ENCODE measurements at regions not wholly inside any gene's neighbourhood (a gene's known extent, or its start where the extent isn't known, plus 50 kb on each side); places are given as distances from the start of the nearest gene placed in this dataset.

GRCh38 chr9:80498001-80498555, 926.3 kb downstream of the TLE4 start:
- no peaks in the 10 kb centered on the region for H3K79me2 ChIP-seq (ENCODE audit: control insufficient read depth in 1 of 2, insufficient read depth in 2 of 2, low read length in 2 of 2)
- H3K9ac ChIP-seq (replicated peaks in 1 of 4; ENCODE audit: extremely low read depth in 1 of 4, low read depth in 3 of 4, low read length in 3 of 4) = no peak overlapping the region
- no peak overlapping the region for H2BK20ac ChIP-seq (ENCODE audit: low read length)
- 88% methylated on average over 6 of the region's 6 CpGs; no CpG with 5 or more reads in 1 of the 2 experiments for WGBS, 2 experiments (ENCODE audit: extremely low coverage in 1 of 2, insufficient coverage in 1 of 2, insufficient read length in 1 of 2, insufficient replicate concordance in 2 of 2, low coverage in 1 of 2, low lambda C conversion rate in 2 of 2, missing lambda C conversion rate in 1 of 2)
- H3K4me2 ChIP-seq (ENCODE audit: insufficient read depth in 1 of 2, low read depth in 2 of 2, low read length in 2 of 2) = no peak overlapping the region
- H2BK5ac ChIP-seq (ENCODE audit: low read depth, low read length) = no peak overlapping the region
- FAIRE-seq = no peak
- TF ChIP-seq BCL11A (IDR thresholded peaks at IDR 0.05; ENCODE audit: low read depth in 2 of 2, low read length in 2 of 2) (no peak), CREB1 (IDR thresholded peaks at IDR 0.05) (no peak), ATF2 (IDR thresholded peaks at IDR 0.05; ENCODE audit: low read length) (no peak), CBX8 (IDR thresholded peaks at IDR 0.05; ENCODE audit: borderline replicate concordance, low read depth, low read length) (no peak), KDM1A (IDR thresholded peaks at IDR 0.05; ENCODE audit: borderline replicate concordance, low read length) (no peak)
- no peaks in the 10 kb centered on the region for H3K27me3 ChIP-seq (replicated peaks in 1 of 4; ENCODE audit: control insufficient read depth in 3 of 4, extremely low read depth in 1 of 4, insufficient read depth in 3 of 4, low read length in 3 of 4)
- H4K91ac ChIP-seq (replicated peaks; ENCODE audit: insufficient read length, low read length) = no peak overlapping the region
- H4K20me1 ChIP-seq (replicated peaks in 1 of 2; ENCODE audit: control insufficient read depth in 1 of 2, insufficient read depth in 2 of 2, low read length in 2 of 2) = no peaks in the 10 kb centered on the region
- no peak overlapping the region for H2AK5ac ChIP-seq (ENCODE audit: low read depth, low read length)
- no peak overlapping the region for H3K4me3 ChIP-seq (ENCODE audit: extremely low read depth in 1 of 4, insufficient read depth in 2 of 4, low read depth in 3 of 4, low read length in 4 of 4)
- no peaks in the 10 kb centered on the region for H3K79me1 ChIP-seq (ENCODE audit: low read depth, low read length)
- no peak overlapping the region for H3K56ac ChIP-seq (replicated peaks; ENCODE audit: insufficient read length, low read depth, low read length)
- no peak overlapping the region for H3K23ac ChIP-seq (ENCODE audit: insufficient read length)
- no peak for DNase-seq (ENCODE audit: low read depth in 1 of 2, low spot score in 2 of 2)
- H2BK120ac ChIP-seq (replicated peaks; ENCODE audit: low read depth, low read length) = no peak overlapping the region
- no peaks in the 10 kb centered on the region for H3K9me3 ChIP-seq (ENCODE audit: insufficient read depth in 2 of 2, low read depth in 1 of 2, low read length in 1 of 2)
- no peak overlapping the region for H2BK12ac ChIP-seq (ENCODE audit: low read depth, low read length)
- H2BK15ac ChIP-seq (ENCODE audit: low read length) = no peak overlapping the region
- H3K18ac ChIP-seq (ENCODE audit: extremely low read depth, low read length) = no peak overlapping the region
- no peak overlapping the region for H2AFZ ChIP-seq (ENCODE audit: low read length)
- ChIA-PET CTCF (ENCODE audit: partially characterized antibody) (no interaction called here), POLR2A (ENCODE audit: partially characterized antibody) (no interaction called here)
- no peaks in the 10 kb centered on the region for H3K23me2 ChIP-seq (ENCODE audit: low read depth, low read length)
- no peak overlapping the region for H4K5ac ChIP-seq (ENCODE audit: insufficient read length, low read depth, low read length)
- no peak overlapping the region for H4K8ac ChIP-seq (ENCODE audit: extremely low read depth, insufficient read depth, low read length)
- no peak overlapping the region for H3K14ac ChIP-seq (ENCODE audit: insufficient read length)
- H3K36me3 ChIP-seq (ENCODE audit: control insufficient read depth in 2 of 4, insufficient read depth in 4 of 4, low read length in 3 of 4) = no peaks in the 10 kb centered on the region
- no peaks in the 10 kb centered on the region; a peak in 1 of 7 replicates for H3K4me1 ChIP-seq (replicated peaks in 1 of 4; ENCODE audit: control insufficient read depth in 3 of 4, insufficient read depth in 4 of 4, low read length in 3 of 4)
- no peak overlapping the region for H3K4ac ChIP-seq (replicated peaks; ENCODE audit: insufficient read length, low read depth, low read length)
- H3K27ac ChIP-seq (ENCODE audit: low read depth, low read length) = no peak overlapping the region
